SH-SY5Y (cell line): ENCODE measurements at regions not wholly inside any gene's neighbourhood (a gene's known extent, or its start where the extent isn't known, plus 50 kb on each side); places are given as distances from the start of the nearest gene placed in this dataset.

Experiments
- GATA2 ChIP-seq: IDR thresholded peaks from 2 replicates; pipeline ENCODE4 v1.6.1; 2011; ENCODE audit warnings: mild to moderate bottlenecking, low read depth, low read length
- GATA3 ChIP-seq: IDR thresholded peaks from 2 replicates; pipeline ENCODE4 v1.6.1; 2011; ENCODE audit warnings: low read depth, mild to moderate bottlenecking, low read length, moderate library complexity

DNA sequence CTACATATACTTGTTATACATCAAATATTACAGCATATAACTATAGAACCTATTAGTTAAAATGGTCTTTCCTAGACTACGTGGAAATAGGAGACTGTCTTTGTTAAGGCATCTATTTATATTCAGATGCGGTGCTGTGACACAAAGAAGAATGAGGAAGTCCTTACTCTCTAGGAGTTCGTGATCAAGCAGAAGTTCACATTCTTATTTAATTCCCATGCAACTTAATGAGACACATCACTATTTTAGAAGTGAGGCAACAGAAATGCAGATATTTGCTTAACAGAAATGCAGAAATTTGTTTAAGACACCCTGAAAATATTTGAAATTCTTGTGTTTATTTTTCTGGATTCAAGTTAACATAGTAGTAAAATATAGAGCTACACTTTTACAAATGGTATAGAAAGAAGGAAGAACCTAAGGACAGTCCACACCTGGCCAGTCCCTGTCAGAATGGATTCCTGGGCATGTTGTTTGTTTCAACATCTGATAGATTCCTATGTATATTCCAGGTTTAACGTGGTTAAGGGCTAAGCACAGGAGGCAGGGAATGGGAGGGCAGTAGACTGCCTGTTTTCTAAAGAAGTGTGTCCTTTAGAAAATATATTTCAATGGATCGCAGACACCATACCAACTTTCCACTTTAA, 70.6 kb upstream of the NXPH1 start:
- TF ChIP-seq GATA2 = no peak
- TF ChIP-seq GATA3 = no peak
